Hematopoietic multipotent progenitor cell treated with erythropoietin and hydrocortisone succinate and interleukin-3 and kit ligand, for 17 days (in vitro differentiated cells): ENCODE measurements at regions not wholly inside any gene's neighbourhood (a gene's known extent, or its start where the extent isn't known, plus 50 kb on each side); places are given as distances from the start of the nearest gene placed in this dataset.

Source experiments
- DNase-seq: peaks from one replicate; pipeline ENCODE4 v3.0.0-alpha.2; 2015; ENCODE audit warnings: low spot score

DNA sequence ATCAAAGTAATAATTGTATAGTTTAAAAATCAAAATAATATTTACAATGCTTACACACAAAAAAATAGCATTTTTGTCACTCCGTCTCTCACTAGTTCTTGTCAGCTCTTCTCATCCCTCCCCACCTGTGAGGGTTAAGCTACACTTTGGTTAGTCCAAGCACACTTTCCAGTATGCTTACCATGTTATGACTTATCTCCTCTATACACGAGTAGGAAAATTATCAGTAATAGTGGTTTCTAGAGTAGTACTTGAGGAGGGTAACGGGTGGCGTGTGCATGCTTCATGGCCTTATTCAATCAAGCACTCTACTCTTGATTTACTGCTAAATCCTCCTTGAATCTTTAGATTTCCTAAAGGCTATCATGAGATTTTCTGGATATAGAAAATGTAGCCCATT, 443.7 kb downstream of the UTRN start:
- no peak for DNase-seq

DNA sequence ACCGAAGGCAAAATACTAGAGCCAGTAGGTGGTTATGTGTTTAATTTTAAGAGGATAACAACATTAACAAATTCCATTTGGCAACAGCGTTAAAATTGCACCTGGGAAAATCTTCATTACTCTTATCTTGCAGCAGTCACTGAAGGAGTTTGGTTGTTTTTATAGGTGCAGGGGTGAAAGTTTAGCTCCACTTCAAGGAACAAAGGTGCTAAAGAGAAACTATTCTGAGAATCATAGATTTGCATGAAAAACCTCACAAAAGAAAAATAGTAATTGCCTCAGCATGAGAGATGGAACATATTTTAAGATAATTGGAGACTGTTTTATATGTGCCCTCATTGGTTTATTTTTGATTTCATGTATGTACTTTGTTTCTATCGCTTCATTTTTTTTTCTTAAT, 444.4 kb downstream of the UTRN start:
- no peak for DNase-seq

DNA sequence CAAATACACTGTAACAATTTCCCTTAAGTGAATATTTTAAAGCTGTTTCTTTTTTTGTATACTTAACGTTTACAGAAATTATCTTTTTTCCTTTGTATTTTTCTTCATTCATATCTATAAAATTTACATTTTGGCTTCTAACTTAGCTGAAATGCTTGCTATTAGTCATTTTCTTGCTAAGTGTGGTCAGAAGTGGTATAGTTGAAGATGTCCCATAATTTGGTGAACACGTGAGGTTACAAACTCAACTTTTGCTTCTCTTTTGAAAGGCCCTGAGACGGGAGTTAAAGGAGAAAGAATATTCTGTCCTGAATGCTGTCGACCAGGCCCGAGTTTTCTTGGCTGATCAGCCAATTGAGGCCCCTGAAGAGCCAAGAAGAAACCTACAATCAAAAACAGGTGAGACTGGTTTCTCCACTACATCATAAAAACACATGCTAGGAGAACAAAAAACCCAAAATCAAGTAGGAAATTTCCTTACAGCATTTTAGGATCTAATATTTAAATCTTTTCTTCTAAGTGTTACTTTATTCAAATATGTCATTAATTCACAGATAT, 445.0 kb downstream of the UTRN start:
- DNase-seq, result no peak

DNA sequence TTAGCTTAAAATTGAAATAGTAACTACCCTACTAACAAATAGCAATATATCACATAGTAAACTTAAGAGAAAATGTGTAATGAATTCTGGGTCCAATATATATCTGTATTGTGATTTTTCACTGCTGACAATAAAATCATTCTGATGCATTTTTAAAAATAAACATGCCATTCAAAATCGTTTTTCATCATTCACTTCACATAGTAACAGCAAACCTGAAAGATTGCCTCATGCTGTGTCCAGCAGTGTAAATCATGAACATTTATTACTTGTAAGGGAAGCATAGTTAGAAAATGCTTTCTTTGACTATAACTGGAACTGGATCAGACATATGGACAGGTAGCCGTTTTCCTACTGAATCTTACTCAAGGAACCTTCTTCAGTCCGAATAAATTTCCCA, 446.1 kb downstream of the UTRN start:
- no peak for DNase-seq

DNA sequence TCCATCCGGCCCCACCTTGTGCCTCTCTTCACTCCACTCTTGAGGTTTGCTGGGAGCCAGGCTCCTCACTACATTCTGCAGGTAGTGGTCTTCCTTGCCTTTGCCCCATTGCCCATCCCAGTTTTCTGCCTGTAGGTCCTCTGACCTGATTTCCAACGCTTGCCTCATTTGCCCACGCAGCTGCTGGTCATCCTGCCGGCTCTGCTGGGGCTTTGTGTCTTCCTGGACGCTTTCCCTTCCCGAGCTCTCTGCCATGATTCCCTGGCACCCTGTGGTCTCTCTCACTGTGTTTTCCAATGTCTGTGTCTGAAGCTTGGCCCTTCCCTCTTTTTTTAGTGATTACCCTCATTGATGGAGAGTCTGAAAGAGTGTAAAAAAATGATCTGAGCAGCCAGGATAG, 451.6 kb downstream of the UTRN start:
- no peak for DNase-seq

DNA sequence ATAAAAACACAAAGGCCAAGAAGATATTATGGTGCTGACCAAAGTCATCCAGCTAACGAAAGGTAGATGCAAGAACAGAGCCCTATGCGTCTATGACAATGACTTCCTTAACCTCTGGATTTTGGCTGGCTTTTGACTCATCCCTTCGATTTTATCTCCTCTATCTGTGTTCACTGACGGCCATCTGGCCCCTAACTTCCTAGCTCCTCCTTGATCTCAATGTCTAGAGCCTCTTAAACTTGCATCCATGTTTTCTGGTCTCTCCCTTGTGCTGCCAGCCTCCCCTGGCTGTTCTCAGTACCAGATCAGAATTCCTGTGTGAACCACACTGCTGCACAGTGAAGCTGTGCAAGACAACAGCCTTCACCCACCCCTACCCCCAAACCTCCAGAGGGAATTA, 452.9 kb downstream of the UTRN start:
- no peak for DNase-seq

DNA sequence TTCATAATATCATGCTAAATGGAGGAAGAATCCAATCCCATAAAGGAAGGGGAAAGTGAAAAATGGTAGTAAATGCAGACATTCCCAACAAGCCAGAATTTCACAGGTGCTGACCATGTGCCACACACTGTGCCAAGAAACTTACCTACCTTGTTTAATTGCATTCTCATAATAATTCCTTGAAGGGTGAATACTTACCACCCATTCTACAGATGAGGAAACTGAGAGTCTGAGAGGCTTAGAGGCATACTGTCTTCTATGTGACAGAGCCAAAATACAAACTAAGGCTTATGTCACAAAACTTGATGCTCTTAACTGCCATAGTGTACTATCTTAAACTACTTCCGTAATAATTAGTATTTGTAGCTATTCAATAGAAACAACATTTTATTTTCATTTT, 454.7 kb downstream of the UTRN start:
- DNase-seq, result no peak

DNA sequence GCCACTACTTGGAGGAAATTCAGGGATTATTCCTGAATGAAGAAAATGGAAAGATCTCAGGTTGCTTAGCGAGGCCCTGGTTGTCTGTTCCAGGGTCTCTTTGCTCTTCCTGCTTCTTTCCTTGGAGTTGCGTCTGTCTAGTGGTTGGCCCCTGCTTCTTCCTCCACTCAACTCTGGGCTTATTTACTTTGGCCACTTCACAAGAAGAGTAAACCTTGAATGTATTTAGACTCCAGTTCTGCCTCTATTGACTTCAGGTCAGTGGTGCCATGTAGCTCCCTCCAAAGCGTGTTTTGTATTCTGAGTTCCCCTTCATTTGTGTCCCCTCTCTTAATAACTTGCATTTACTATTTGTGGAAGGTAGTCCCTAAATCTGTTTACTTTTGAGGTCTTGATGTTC, 456.5 kb downstream of the UTRN start:
- DNase-seq, result no peak

DNA sequence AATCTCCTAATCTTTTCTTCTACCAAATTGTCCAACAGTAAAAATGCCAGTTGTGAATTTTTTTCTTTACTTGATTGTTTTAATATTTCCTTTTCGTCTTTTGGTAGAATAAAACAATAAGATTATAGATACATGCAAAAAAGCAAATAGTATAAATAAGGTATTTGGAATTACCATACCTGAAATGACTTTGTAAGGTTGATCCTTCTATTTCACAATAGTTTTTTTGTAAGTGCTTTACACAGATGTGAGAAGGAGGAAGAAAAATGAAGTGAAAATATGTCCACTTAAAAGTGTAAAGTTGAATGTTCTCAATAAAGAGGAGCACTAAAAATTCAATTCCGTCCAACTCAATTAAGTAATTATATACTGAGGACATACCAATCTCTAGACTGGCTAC, 457.6 kb downstream of the UTRN start:
- DNase-seq, result no peak

DNA sequence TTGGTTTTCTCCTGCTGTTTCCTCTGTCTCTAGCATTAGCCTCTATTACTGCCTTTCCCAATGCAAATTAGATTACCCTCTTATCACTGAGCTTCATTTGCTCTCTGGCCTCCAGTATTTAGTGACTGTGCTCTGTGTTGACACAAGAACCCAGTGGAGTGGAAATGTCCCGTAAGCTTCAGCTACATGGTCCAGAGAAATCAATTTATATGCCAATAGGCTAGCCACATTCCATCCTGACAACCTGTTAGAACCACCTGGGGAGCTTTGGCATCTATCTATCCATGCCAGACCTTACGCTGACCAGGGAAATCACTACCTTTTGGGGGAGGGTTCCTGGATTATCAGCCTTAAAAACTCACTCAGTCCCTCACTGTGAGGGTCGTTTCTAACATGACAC, 459.6 kb downstream of the UTRN start:
- no peak for DNase-seq

DNA sequence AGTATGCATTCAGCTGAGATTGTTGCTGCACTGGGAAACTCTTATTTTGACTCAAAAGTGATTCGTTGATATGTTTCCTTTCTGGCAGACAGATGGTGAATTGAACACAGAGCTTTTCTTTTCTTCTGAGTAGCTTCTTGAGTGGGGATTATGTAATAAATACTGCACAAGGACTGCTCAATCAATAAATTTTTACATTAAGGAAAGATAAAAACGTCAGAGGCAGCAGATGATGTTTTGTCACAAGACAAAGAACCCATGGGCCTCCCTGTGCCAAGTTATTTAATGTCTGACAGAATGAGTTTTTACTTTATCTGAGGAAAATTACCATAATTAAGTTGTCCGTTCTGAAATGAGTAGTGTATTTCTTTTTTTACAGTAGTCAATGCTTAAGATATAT, 460.3 kb downstream of the UTRN start:
- DNase-seq, result no peak

DNA sequence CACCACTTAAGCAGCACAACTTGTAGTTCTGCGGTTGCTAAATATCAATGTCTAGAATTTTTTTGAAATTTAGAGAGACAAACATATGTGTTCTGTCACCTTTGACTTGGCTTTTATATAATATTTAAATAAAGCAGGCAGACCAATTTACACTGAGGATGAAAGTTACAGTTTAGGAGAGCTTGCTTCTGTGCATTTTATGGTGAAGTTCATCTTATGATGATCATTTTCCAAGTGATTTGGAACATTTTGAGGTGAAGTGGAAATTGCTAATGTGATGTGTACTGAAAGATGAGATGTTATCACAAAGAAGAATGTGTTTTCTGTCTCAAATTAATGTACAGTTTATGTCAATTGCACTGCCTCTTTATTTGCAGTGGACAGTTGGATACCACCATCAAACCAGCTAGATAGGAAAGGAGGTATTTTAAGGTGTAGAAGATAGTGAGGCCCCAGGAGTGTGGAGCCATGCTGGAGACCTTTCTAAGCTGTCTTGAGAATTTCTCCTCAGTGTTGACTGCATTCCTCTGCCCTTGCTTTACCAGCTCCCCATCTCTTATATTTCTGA, 461.9 kb downstream of the UTRN start:
- no peak for DNase-seq

DNA sequence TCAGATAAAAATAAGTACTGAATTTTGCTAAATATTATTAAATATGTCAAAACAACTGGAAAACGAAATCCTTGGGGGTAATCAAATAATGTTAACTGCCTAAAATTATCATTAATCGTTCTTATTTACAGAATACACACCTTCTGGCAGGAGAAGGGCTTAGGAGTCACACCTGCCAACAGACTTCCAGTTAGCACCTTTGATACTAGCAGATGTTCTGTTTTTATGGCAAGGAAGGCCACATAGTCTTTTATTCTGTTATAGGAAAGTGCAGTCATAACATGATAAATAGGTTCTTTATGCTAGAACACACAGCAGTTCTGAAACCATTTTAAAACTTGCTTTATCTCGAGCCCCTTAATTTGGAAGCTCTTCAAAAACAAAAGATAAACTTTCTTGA, 464.1 kb downstream of the UTRN start:
- no peak for DNase-seq

DNA sequence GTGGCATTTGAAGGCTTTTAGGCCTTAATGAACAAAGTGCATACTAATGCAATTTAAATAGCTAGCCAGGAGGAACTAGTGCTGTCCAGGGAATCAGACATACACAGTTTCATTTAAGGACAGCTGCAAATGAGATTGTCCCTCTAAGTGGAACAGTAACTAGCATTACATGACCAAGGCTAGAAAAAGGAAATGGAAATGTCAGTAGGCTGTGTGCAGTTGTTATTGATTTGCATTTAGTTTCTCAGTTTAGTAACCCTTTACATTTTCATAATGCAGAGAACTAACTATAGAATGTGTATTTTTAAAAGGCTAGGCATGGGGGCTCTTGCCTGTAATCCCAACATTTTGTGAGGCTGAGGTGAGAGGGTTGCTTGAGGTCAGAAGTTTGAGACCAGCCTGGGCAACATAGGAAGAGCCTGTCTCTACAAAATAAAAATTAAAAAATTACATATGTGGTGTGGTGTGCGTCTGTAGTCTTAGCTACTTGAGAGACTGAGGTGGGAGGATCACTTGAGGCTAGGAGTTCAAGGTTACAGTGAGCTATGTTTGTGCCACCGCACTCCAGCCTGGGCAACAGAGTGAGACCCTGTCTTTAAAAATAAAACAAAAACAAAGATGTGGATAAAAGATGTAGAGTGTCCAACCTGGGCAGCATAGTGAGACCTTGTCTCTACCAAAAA, 468.0 kb downstream of the UTRN start:
- DNase-seq, result no peak

DNA sequence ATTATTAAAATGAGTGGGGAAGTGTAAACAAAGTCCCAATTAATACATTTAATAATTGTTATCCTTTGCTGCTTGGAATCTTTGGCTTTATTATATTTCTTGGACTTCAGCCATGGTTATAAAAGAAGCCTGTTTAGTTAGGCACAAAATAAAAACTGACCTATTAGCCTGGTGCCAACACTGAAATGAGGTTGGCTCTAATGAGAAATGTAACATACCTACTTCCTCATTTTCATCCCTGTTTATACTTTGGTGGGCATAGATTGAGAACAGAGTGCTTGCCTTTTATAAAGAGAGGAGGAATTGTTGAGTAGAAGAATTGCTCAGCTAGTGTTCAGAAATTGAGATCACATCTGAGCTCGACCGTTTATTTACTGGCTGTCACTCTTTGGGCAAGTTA, 471.3 kb downstream of the UTRN start:
- DNase-seq, result no peak

DNA sequence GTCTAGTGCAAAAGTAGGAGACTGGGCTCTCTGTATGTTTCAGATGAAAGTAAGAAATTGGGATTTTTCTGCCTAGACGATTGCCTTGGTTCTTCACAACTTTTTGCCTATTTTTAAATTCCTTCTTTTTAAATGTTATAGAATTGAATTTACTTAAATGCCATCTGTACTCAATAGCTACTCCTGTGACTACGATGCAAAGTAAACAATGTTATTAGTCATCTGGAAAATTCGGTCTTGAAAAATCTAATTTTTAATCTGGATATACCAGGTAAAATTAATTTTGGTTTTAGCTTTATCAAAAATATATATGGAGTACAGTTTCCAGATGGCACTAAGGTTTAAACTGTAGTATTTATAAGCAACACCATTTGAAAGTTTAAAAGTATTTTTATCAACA, 472.2 kb downstream of the UTRN start:
- no peak for DNase-seq

DNA sequence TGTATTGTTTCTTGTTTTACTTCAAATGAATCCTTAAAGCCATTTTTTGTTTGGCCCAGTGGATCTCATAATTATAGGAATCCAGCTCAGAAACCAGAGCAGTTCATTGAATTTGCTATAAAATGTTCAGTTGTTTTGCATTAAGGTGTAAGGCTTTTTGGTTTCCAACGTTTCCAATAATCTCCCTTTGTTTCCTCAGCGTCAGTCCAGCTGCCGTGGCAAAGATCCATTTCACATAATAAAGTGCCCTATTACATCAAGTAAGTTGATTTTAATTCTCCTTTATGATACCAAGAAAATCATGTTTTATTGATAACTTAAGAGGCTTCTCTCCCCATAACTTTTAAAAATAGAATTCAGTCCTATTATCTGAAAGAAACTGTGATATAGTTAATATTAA, 472.6 kb downstream of the UTRN start:
- DNase-seq, result no peak

DNA sequence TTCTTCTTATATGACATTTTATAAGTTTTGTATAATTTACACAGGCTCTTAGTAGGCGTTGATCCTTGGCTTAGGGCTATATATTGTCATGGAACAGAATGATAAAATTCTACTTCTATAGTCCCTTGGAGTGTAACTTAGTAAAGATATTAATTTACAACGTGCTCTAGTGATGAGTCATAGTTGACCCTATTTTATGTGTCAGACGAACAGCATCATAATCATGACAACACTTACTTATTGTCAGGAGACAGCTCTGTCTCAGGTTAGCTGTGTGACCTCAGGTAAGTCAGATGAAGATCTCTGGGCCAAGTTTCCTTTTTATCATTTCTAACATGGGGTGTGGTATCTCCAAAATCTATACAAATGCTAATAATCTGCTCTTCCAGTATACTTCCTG, 473.5 kb downstream of the UTRN start:
- DNase-seq, result no peak

DNA sequence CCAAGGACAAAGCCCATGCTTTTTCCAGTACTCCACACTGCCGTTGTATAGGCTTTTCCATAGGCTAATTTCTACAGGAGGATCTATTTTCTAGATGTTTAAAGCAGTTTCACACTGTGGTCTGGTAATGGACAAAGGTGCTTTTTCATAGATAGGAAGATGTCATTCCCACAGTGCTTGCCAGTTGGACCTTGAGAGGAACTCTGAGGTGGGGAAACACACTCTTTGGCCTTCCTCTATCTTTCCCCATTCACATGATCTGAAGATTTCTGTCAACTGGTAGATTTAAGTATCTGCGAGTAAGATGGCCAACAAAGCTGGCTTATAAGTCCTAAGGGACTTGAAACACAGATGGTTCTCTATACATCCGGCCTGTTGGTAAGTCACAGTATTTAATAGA, 477.3 kb downstream of the UTRN start:
- DNase-seq, result no peak

DNA sequence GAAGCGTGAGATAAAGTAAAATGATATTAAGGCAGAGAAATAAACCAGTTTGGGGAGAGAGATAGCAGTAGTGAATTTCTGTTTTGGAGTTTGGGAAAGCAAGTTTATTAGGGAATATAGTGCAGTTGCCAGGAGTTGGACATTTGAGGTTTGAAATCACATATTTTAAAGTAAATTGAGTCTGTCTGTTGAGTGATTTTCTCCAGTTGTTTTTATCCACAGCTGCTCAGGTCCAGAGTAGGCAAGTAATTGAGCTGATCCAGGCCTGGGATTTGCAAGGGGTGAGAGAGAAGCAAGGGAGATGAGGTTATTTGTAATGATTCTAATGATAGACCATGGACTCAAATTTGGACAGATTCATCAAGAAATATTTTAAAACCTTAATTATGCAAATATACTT, 481.9 kb downstream of the UTRN start:
- no peak for DNase-seq

DNA sequence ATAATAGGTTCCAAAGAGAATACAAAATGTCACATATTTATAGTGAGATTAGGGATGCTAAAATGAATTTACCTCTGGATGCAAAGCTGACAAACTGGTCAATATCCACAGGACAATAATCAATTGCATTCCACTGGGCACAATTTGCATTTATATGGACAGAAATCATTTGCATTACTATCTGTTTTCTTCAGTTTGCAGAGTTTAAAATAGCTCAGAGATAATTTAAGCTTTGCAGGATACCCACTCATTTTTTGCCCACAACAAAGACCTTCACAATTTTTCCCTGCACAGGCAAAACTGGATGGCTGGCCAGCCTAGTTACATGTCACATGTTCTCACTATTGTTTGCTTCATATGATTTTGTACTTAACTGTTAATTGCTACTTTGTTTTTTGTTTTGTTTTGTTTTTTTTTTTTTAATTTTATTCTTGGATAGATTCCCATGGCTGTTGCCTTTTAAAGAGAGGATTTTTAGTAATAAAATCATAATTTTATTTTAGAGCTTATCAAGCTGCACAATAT, 483.5 kb downstream of the UTRN start:
- DNase-seq, result no peak

DNA sequence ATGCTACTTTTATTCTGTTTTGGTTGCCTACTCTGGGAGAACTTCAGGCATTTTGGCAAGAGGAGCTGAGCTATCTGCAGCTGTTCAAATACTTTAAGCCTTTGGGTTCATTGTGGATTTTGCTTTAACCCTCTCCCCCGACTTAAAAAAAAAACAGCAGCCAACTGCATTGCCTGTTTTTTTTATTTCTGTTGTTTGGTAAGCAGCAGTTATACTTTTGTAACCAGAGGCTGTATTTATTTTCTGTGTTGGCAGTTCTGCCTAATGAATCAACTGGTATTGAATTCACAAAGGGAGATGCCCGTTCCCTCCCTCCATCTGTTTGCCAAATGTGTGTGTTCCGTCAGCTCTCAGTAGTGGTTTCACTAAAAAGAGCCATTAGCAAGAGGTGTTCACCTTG, 484.0 kb downstream of the UTRN start:
- no peak for DNase-seq

DNA sequence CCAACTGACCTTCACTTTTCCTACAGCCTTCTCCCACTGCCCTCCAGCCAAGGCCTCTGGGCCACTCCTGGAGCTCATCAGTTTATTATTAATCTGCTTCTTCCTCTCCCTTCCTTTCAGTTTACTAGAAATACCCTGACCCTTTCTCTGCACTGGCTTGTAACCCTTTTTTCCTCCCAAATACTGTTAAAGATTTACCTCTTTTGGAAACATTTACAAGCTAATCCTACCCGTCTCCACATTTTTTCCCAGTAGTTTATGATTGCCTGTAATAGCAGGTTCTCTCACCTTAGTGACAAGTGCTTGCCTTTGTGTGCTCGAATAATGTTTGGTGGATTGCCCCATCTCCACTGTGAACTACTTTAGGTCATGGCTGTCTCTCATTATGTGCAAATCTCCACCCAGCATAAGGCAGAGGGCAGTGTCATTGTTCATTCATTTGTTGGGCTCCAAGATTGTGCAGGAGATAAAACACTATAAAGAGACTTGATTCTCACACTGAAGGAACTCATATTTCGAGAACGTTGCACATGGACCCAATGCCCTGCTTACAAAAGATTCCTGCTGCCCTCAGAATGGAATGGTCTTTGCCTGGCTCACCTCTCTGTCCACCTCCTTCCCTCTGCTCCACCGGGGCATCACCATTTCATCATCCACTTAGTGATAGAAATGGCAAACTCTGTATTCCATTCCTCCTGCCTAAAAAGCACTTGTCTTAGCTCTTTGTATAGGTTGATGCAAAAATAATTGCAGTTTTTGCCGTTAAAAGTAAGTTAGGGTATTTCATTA, 491.1 kb downstream of the UTRN start:
- DNase-seq, result no peak
